ENCODE measurements at regions not wholly inside any gene's neighbourhood (a gene's known extent, or its start where the extent isn't known, plus 50 kb on each side); places are given as distances from the start of the nearest gene placed in this dataset.

DNA sequence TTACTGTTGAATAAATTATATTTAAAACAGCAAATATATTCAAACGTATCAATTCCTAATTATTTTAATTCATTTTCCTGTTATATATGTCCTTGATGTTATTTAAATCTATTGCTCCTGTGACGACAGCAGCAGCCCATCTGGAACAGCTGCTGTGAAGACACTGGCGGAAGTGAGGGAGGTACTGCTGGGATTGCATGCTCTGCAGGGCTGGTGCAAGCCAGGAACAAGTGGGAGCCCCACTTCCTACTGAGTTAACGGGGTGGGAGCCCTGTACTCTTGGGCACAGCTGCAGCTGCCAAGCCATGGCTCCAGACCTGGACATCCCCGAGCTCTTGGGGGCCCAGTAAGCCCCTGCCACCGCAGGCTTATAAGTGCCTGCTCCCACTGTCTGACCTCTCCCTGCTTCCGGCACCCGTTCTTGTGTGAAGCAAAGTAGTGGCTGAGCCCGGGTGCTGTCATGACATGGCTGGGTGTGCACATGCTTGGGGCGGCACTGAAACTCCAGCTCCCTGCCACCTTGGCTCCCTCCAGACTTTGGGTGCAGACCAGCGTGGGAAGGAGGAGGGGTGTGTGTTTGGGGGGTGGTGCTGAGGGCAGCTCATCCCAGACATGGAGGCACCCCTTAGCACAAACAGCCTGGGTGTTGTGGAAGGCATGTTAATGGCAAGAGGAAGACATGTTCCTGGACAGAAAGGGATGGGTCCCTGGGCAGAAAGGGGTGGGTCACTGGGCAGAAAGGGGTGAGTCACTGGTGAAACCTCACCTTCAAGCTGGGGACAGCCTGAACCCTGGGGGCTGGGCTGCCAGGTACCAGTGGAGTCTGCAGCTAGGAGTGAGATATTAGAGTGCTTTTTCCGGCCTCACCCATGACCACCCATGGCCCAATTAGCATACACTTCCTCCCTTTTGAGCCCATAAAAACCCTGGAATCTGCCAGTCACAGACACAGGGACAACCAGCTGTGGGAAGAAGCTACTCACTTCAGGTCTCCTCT lies 1981.3 kb upstream of the IGFBP7 start:
- peak in 1 of 2 experiments; percentile 4 for DNase-seq

- DNase-seq: no peak
Measured at GRCh38 chr4:59094505-59094904, 1984.3 kb upstream of the IGFBP7 start.

- DNase-seq: no peak
Measured at GRCh38 chr4:59102311-59102710, 1992.1 kb upstream of the IGFBP7 start.

DNA sequence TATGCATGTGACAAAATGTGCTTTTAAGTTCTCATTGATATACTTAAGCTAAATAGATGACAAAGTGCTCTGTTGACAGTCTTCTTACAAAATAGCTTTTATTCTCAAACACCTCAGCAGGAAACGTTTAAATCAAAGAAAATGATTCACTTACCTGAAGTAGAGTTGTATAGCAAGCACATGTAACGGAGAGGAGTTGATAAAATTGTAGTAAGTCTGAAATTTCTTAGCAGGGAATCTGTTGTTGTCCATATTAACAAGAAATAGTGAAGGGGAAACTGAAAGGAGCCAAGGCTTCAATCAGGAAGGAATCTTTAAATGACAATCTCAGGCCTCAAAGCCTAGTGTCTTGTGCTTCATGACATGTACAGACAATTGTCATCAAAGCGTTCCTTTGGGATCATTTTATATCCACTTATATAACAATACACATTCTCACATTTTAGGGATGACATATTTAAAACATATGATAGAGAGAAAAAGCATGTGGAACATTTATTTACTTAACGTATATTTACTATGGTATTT lies 2010.2 kb upstream of the IGFBP7 start:
- DNase-seq: no peak

- DNase-seq: peak in 1 of 2 experiments; percentile 28
Measured at GRCh38 chr4:59122626-59123025, 2012.4 kb upstream of the IGFBP7 start.

DNA sequence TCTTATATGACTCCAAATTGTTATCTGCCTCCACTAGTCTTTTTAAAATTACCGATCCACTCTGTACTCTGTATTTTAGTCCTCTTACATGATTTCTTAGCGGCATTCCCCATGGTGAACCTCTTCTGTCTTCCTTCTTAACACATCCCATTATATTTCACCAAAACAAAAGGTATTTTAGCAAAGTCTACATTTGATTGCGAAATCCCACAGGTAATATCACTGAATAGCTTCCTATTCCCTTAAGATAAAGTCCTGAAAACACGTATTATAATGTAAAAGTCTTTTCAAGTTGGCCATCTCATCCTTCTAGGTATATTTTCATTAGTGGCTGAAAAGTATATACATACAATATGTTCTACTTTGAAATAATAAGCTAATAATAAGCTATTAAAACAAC lies 2016.0 kb upstream of the IGFBP7 start:
- no peak for DNase-seq

DNA sequence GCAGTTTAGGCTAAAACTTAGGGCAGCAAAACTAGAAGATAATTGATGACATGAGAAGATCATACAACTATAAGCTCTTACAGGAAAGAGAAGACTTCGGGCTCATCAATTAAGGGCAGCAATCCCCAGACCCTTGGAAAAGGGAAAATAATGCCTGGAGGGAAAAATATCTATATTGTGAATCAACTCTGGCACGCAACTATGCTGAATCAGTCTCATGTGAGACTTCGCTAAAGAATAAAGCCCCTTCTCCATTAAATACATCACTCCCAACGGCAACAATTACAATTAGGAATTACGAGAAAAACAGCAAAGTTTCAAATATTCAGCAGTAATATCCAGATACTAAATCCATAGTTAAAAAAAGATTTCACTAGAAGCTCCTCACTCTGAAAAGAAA lies 2016.8 kb upstream of the IGFBP7 start:
- no peak for DNase-seq

- peak in 1 of 2 experiments; percentile 37 for DNase-seq
Measured at GRCh38 chr4:59127743-59128142, 2017.6 kb upstream of the IGFBP7 start.

DNA sequence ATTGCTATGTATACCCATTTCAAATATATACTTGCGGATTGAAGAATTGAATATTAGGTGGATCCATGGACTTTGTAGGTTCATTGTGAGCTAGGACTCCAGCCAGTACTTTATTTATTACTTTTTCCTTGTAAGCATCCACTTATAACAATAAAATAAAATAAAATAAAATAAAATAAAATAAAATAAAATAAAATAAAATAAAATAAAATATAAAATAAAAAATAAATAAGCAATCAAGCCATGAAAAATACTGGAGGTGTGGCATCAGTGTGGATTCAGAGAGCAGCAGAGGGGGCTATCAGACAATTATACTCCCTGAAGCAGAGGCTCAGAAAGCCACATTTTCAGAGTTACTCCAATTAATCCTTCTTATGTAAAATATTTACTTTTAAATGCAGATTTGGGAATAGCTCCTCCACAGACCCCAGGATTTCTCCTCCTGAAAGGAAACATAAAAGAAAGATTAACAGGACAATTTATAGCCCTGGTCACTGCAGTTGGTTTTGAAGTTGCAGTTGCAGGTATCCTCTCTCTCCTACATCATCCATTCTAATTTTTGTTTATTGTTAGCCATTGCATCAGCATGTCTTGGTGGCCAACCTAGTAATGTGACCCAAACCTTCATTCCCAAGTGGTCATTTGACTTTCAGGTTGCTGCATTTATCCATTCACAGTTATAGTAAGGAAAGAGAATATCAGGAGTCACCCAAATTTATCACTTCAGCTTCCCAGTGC lies 2025.2 kb upstream of the IGFBP7 start:
- no peak for DNase-seq

GRCh38 chr4:59161249-59161648 lies 2038.9 kb upstream of the ADGRL3 start:
- DNase-seq: no peak

DNA sequence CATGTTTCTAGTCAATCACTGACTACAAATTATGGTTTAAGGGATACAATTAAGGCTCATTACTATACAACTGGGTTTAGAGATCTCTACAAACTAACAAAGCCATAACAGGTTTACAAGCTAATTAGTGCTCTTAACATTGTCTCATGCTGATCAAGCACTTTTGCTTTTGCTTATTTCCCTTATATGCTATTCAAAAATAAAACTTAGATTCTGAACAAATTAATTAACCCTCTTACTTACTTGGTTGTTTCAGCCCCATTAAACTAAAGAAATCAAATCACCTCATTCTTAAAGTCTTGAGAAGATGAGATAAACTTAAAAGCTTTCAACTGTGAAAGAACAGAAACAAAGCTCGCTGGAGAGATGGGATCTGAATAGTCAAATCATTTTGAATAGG lies 2024.5 kb upstream of the ADGRL3 start:
- DNase-seq: no peak

- DNase-seq: no peak
Measured at GRCh38 chr4:59179372-59179771, 2020.8 kb upstream of the ADGRL3 start.

- DNase-seq: no peak
Measured at GRCh38 chr4:59180161-59180560, 2020.0 kb upstream of the ADGRL3 start.

DNA sequence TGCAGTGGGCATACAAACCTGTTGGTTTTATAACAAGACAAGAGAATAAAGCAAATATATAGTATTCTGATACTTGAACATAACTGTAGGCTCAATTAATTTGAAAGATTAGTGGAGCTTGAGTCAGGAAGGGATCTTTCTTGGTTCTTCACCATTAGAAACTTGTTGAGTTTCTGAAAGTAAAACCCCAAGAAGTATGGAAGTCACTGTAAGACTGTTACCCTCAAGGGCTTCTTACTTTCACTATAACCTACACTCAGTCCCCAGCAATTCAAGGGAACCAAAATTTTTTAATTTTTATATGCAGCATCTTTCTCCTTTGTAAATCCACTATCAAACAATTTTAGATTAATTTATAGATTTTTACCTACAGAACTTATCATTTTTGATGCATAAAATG lies 2019.2 kb upstream of the ADGRL3 start:
- DNase-seq: no peak

DNA sequence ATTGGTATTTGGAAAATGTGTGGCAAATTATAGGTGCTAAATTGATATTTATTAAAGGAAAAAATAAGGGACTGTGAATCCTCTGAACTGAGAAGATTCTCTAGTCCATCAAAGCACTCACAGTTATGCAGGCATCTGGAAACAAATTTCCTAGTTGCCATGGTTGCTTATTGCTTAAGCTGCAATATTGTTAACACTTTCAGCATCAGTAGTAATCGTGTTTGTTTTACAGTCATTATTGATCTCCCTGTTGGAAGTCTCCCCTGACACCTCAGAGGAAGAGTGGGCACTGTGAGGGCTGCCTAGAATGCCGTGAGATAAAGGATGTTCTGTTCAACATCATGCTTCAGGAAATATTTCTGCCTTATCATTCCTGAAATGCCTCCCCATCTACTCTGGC lies 2004.3 kb upstream of the ADGRL3 start:
- no peak for DNase-seq

GRCh38 chr4:59200992-59201391 lies 1999.1 kb upstream of the ADGRL3 start:
- no peak for DNase-seq

GRCh38 chr4:59217910-59218631 lies 1982.1 kb upstream of the ADGRL3 start:
- no peak for DNase-seq

- peak in 1 of 2 experiments; percentile 64 for DNase-seq
Measured at GRCh38 chr4:59222221-59222620, 1977.9 kb upstream of the ADGRL3 start.

DNA sequence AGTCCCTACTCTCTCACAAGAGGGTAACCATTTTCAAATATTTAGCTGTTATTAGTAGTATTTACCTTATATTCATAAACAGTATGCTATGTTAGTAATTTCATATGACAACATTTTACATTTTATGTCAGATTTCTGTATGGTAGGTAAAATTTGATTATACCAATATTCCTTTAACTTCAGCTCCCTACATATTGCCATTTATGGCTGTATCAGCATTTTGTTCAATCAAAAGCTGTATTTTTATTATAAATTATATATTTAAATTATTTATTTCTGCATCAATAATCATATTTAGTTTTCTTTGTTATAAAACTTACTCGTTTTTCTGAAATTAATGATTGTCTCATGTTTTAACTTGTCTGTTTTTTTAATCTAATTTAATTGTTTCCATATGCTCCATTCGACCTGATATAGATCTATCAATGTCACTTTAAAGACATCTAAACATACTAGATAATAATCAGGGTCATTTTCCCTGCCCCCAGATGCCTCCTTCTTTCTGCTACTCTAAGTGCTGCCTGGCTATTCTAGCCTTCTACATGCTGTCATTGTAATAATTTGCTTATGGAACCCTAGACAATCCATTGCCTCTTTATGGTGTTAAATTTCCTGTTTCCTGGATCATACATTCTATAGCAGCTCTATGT lies 1976.7 kb upstream of the ADGRL3 start:
- DNase-seq: no peak

DNA sequence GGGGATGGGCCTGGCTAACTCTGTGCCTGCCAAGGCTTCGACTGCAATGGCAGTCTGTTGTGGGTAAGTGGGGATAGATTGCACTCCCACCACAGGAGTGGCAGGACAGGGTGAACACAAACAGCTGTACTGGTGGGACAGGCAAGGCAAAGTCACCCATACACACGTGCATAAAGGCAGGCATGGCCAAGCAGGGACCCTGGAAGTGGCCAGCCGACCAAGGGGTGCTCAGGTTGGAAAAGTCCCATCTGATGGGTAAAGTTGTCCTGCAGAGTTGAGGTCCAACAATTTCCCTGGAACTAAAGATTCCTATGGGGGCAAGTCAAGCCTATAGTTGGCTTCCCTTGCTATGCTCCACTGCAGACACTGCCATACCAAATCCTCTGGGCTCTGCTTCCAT lies 1961.9 kb upstream of the ADGRL3 start:
- no peak for DNase-seq

GRCh38 chr4:59240011-59240410 lies 1960.1 kb upstream of the ADGRL3 start:
- DNase-seq: no peak

- DNase-seq: no peak
Measured at GRCh38 chr4:59243038-59243437, 1957.1 kb upstream of the ADGRL3 start.

All from NCI-H446 (cell line).